ENCODE measurements at regions not wholly inside any gene's neighbourhood (a gene's known extent, or its start where the extent isn't known, plus 50 kb on each side); places are given as distances from the start of the nearest gene placed in this dataset.

DNA sequence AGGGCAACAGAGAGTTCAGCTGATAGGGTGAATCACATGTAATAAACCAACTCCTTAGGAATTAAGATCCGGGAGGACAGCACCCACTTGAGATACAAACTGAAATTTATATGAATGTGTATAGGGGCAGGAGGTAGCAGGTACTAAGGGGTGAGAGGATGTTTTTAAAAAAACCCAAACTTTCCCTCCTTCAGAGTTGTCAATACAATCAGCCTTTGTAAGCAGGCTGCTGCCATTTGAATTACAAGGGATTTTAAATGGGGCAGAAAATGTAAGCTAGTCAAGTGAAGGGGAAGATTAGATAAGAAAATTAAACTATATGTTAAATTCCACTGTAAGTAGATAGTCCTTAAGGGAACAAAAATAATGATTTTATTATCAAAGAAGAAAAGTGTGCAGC, 1239.7 kb upstream of the CELF4 start:
- Histone ChIP-seq H3K9me3 (no peaks in the 10 kb centered on the region), H3K27me3 (replicated peaks in 1 of 2; ENCODE audit: control insufficient read depth in 2 of 2, extremely low read depth in 1 of 2, insufficient read depth in 2 of 2, low read length in 1 of 2) (no peaks in the 10 kb centered on the region), H3K4me3 (ENCODE audit: control insufficient read depth in 1 of 2, extremely low read depth in 1 of 2, low read length in 1 of 2) (no peak overlapping the region), H3K27ac (ENCODE audit: low read length) (no peak overlapping the region), H3K36me3 (ENCODE audit: control insufficient read depth in 2 of 2, extremely low read depth in 1 of 2, insufficient read depth in 1 of 2, low read length in 1 of 2) (no peaks in the 10 kb centered on the region), H3K4me1 (ENCODE audit: control insufficient read depth in 1 of 2, extremely low read depth in 1 of 2, insufficient read depth in 2 of 2, low read length in 2 of 2) (no peaks in the 10 kb centered on the region)
- Mint-ChIP-seq H3K27ac (no peak overlapping the region), H3K4me1 (no peaks in the 10 kb centered on the region), H3K27me3 (no peaks in the 10 kb centered on the region), H3K9me3 (peaks cover 0 to 2% (median 0%) of the 10 kb centered on the region in 3 donors), H3K36me3 (no peaks in the 10 kb centered on the region), H3K4me3 (no peak overlapping the region)
- POLR2A ChIA-PET = no interaction called here
- ATAC-seq (replicated peaks in 1 of 4) = no peak
- DNase-seq = no peak
- WGBS (ENCODE audit: insufficient coverage) = no CpG with 5 or more reads among the region's 1 CpG
- CTCF ChIA-PET = interaction anchor here in 1 of 2 donors (0.6 kb wide), 1 partner anchor 269 kb away, joined by 3 read pairs; no protein-coding TSS in a partner anchor

DNA sequence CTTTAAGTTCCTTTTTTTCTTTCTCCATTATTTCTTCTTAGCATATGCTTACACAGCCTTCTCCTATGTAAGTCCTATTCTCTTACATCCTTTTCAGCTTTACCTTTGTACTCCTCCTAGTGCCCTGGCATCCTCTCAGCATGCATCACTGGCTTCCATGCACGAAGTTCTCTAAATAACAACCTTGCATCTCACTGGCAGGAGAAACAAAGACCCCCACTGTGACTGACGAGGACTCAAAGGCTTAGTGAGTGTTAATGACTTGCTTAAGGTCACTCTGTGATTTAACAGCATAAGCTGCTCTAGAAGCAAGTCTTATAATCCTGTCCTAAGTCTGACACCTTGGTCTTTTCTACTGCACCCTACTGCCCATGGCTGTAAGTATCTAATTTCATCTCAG, 1236.0 kb upstream of the CELF4 start:
- no peaks in the 10 kb centered on the region for H3K27me3 Mint-ChIP-seq

DNA sequence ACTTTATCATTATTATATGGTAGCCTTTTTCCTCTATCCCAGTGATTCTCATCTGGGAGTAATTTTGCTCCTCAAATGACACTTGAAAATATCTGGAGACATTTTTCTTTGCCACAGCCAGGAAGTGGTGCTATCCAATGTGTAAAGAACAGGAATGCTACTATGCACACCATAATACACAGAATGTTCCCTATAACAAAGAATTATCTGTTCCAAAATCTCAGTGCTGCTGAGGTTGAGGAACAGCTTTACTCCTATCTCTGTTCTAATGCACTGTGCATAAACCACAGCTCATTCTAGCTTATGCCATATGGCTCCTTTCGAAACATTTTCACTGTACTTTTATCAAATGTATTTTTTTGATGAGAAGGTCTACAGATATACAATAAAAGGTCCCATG, 1231.2 kb upstream of the CELF4 start:
- WGBS (ENCODE audit: insufficient coverage) = no CpG with 5 or more reads among the region's 1 CpG
- H3K27me3 ChIP-seq (replicated peaks in 1 of 2; ENCODE audit: control insufficient read depth in 2 of 2, extremely low read depth in 1 of 2, insufficient read depth in 2 of 2, low read length in 1 of 2) = no peaks in the 10 kb centered on the region
- ChIA-PET POLR2A (no interaction called here), CTCF (no interaction called here)
- Mint-ChIP-seq H3K27me3 (no peaks in the 10 kb centered on the region), H3K4me1 (no peaks in the 10 kb centered on the region), H3K27ac (no peak overlapping the region), H3K4me3 (no peak overlapping the region), H3K36me3 (no peaks in the 10 kb centered on the region), H3K9me3 (peaks cover 2 to 9% (median 4%) of the 10 kb centered on the region in 3 donors)
- no peak for DNase-seq
- H3K4me3 ChIP-seq (ENCODE audit: control insufficient read depth in 1 of 2, extremely low read depth in 1 of 2, low read length in 1 of 2) = no peak overlapping the region
- no peaks in the 10 kb centered on the region for H3K36me3 ChIP-seq (ENCODE audit: control insufficient read depth in 2 of 2, extremely low read depth in 1 of 2, insufficient read depth in 1 of 2, low read length in 1 of 2)
- H3K9me3 ChIP-seq = no peaks in the 10 kb centered on the region
- no peak overlapping the region for H3K27ac ChIP-seq (ENCODE audit: low read length)
- H3K4me1 ChIP-seq (ENCODE audit: control insufficient read depth in 1 of 2, extremely low read depth in 1 of 2, insufficient read depth in 2 of 2, low read length in 2 of 2) = no peaks in the 10 kb centered on the region
- ATAC-seq (replicated peaks in 1 of 4) = no peak

More for the DNA sequence above, 1236.0 kb upstream of the CELF4 start:
- Mint-ChIP-seq H3K4me3 (no peak overlapping the region), H3K36me3 (no peaks in the 10 kb centered on the region), H3K4me1 (no peaks in the 10 kb centered on the region), H3K27ac (no peak overlapping the region), H3K9me3 (peaks cover 0 to 6% (median 2%) of the 10 kb centered on the region in 3 donors)
- POLR2A ChIA-PET = no interaction called here
- Histone ChIP-seq H3K4me3 (ENCODE audit: control insufficient read depth in 1 of 2, extremely low read depth in 1 of 2, low read length in 1 of 2) (no peak overlapping the region), H3K4me1 (ENCODE audit: control insufficient read depth in 1 of 2, extremely low read depth in 1 of 2, insufficient read depth in 2 of 2, low read length in 2 of 2) (no peaks in the 10 kb centered on the region), H3K36me3 (ENCODE audit: control insufficient read depth in 2 of 2, extremely low read depth in 1 of 2, insufficient read depth in 1 of 2, low read length in 1 of 2) (no peaks in the 10 kb centered on the region), H3K27me3 (replicated peaks in 1 of 2; ENCODE audit: control insufficient read depth in 2 of 2, extremely low read depth in 1 of 2, insufficient read depth in 2 of 2, low read length in 1 of 2) (no peaks in the 10 kb centered on the region), H3K9me3 (no peaks in the 10 kb centered on the region), H3K27ac (ENCODE audit: low read length) (no peak overlapping the region)
- ATAC-seq (replicated peaks in 1 of 4) = no peak
- no peak for DNase-seq
- CTCF ChIA-PET = no interaction called here
- WGBS (ENCODE audit: insufficient coverage) = 40% methylated on average over 1 of the region's 2 CpGs

DNA sequence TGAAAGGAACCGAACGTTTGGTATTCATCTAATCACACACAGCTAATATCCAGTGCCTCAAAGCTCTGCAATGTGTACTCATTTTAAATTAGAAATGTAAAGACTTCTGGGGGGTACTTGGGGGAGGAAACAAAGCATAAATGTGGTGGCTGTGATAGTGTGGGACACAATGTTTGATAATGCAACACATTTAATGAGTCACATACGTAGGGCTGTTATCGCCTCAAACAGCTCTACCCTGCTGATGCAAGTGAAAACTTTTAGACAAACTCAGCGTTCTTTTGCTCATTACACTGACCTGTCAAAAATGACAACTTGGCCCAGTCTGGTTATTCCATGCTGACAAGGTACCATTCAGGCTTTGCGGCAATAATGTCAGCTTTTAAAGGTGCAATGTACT, 1227.1 kb upstream of the CELF4 start:
- Mint-ChIP-seq H3K4me3 (no peak overlapping the region), H3K27ac (no peak overlapping the region), H3K36me3 (no peaks in the 10 kb centered on the region), H3K9me3 (peaks cover 0 to 6% (median 4%) of the 10 kb centered on the region in 3 donors), H3K4me1 (no peaks in the 10 kb centered on the region), H3K27me3 (no peaks in the 10 kb centered on the region)
- DNase-seq (no peak), ATAC-seq (replicated peaks in 1 of 4) (no peak)
- H3K4me1 ChIP-seq (ENCODE audit: control insufficient read depth in 1 of 2, extremely low read depth in 1 of 2, insufficient read depth in 2 of 2, low read length in 2 of 2) = no peaks in the 10 kb centered on the region
- H3K36me3 ChIP-seq (ENCODE audit: control insufficient read depth in 2 of 2, extremely low read depth in 1 of 2, insufficient read depth in 1 of 2, low read length in 1 of 2) = no peaks in the 10 kb centered on the region
- H3K27ac ChIP-seq (ENCODE audit: low read length) = no peak overlapping the region
- H3K27me3 ChIP-seq (replicated peaks in 1 of 2; ENCODE audit: control insufficient read depth in 2 of 2, extremely low read depth in 1 of 2, insufficient read depth in 2 of 2, low read length in 1 of 2) = no peaks in the 10 kb centered on the region
- CTCF ChIA-PET = interaction anchor here in 1 of 2 donors (1.0 kb wide), 1 partner anchor 46 kb away, joined by 5 read pairs; no protein-coding TSS in a partner anchor
- WGBS (ENCODE audit: insufficient coverage) = 88% methylated on average over 4 of the region's 6 CpGs
- H3K9me3 ChIP-seq = no peaks in the 10 kb centered on the region
- POLR2A ChIA-PET = interaction anchor here in 1 of 2 donors (0.7 kb wide), 1 partner anchor 91 kb away, joined by 3 read pairs; no protein-coding TSS in a partner anchor
- no peak overlapping the region for H3K4me3 ChIP-seq (ENCODE audit: control insufficient read depth in 1 of 2, extremely low read depth in 1 of 2, low read length in 1 of 2)

DNA sequence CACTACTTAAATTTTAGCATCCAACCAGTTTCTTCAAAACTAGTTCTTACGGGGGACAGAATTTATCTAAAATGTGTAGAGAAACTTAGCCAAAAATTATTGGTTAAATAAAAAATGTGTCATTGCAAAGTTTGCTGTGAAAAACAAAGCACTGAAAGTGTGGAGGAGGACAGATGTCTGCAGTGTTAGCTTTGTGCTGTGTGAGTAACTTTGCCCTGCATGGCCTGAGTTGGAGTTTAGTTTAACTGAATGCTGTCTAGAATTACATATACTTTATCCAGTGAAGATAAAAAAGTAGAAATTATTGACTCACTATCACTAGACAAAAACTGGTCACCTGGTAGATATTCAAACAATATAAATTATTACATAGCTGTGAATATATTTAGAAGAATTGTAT, 1225.2 kb upstream of the CELF4 start:
- no peaks in the 10 kb centered on the region for H3K36me3 ChIP-seq (ENCODE audit: control insufficient read depth in 2 of 2, extremely low read depth in 1 of 2, insufficient read depth in 1 of 2, low read length in 1 of 2)
- no peaks in the 10 kb centered on the region for H3K9me3 ChIP-seq
- Mint-ChIP-seq H3K27ac (no peak overlapping the region), H3K9me3 (peaks cover 0 to 6% (median 4%) of the 10 kb centered on the region in 3 donors), H3K4me1 (no peaks in the 10 kb centered on the region), H3K4me3 (no peak overlapping the region), H3K27me3 (no peaks in the 10 kb centered on the region), H3K36me3 (no peaks in the 10 kb centered on the region)
- H3K4me1 ChIP-seq (ENCODE audit: control insufficient read depth in 1 of 2, extremely low read depth in 1 of 2, insufficient read depth in 2 of 2, low read length in 2 of 2) = no peaks in the 10 kb centered on the region
- POLR2A ChIA-PET = no interaction called here
- CTCF ChIA-PET = no interaction called here
- WGBS (ENCODE audit: insufficient coverage) = no CpG with 5 or more reads among the region's 1 CpG
- no peak for ATAC-seq (replicated peaks in 1 of 4)
- no peak overlapping the region for H3K27ac ChIP-seq (ENCODE audit: low read length)
- H3K4me3 ChIP-seq (ENCODE audit: control insufficient read depth in 1 of 2, extremely low read depth in 1 of 2, low read length in 1 of 2) = no peak overlapping the region
- DNase-seq = no peak
- no peaks in the 10 kb centered on the region for H3K27me3 ChIP-seq (replicated peaks in 1 of 2; ENCODE audit: control insufficient read depth in 2 of 2, extremely low read depth in 1 of 2, insufficient read depth in 2 of 2, low read length in 1 of 2)

DNA sequence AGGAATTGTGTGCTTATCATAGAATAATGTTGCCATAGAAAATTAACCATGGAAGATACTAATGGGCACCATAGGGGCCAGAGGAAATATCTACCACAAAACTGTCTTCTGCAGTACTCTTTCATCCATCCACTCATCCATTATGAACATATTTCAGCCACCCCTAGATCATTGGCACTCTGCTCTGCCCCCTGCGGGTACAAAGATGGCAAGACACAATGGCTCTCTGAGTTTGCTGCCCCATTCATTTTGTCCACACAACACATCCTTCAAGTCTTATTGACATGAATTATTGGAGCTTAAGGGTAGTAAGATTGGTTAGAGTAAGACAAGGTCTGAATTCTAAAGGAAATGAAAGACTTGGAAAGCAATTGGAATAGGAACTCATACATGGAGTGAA, 1224.7 kb upstream of the CELF4 start:
- Histone ChIP-seq H3K36me3 (ENCODE audit: control insufficient read depth in 2 of 2, extremely low read depth in 1 of 2, insufficient read depth in 1 of 2, low read length in 1 of 2) (no peaks in the 10 kb centered on the region), H3K4me1 (ENCODE audit: control insufficient read depth in 1 of 2, extremely low read depth in 1 of 2, insufficient read depth in 2 of 2, low read length in 2 of 2) (no peaks in the 10 kb centered on the region), H3K27me3 (replicated peaks in 1 of 2; ENCODE audit: control insufficient read depth in 2 of 2, extremely low read depth in 1 of 2, insufficient read depth in 2 of 2, low read length in 1 of 2) (no peaks in the 10 kb centered on the region), H3K9me3 (no peaks in the 10 kb centered on the region), H3K27ac (ENCODE audit: low read length) (no peak overlapping the region), H3K4me3 (ENCODE audit: control insufficient read depth in 1 of 2, extremely low read depth in 1 of 2, low read length in 1 of 2) (no peak overlapping the region)
- Mint-ChIP-seq H3K27me3 (no peaks in the 10 kb centered on the region), H3K27ac (no peak overlapping the region), H3K36me3 (no peaks in the 10 kb centered on the region), H3K4me3 (no peak overlapping the region), H3K4me1 (no peaks in the 10 kb centered on the region), H3K9me3 (peaks cover 0 to 6% (median 4%) of the 10 kb centered on the region in 3 donors)
- DNase-seq (no peak), ATAC-seq (replicated peaks in 1 of 4) (no peak)
- WGBS (ENCODE audit: insufficient coverage) = no CpG with 5 or more reads among the region's 1 CpG
- POLR2A ChIA-PET = no interaction called here
- CTCF ChIA-PET = no interaction called here

DNA sequence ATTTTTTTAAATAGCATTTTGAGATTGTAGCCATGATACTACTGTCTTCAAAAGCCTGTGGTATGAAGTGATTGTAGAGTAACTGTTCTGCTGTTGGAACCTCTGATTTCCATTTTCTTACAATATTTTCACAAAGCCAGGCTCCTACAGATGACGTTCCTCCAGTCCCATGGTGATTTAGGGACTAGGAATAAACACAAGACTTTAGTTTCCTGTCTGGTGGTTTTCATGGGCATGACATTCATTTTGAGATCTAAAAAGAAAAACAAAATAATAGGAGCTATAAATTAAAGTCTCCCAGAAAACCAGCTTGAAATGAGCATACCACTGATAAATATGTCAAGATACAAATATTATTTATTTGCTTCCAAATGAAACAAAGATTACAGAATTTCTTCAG, 1223.5 kb upstream of the CELF4 start:
- DNase-seq = no peak
- WGBS (ENCODE audit: insufficient coverage) = no CpG with 5 or more reads among the region's 1 CpG
- Mint-ChIP-seq H3K9me3 (peaks cover 0 to 6% (median 4%) of the 10 kb centered on the region in 3 donors), H3K27ac (no peak overlapping the region), H3K27me3 (no peaks in the 10 kb centered on the region), H3K4me3 (no peak overlapping the region), H3K36me3 (no peaks in the 10 kb centered on the region), H3K4me1 (no peaks in the 10 kb centered on the region)
- Histone ChIP-seq H3K4me3 (ENCODE audit: control insufficient read depth in 1 of 2, extremely low read depth in 1 of 2, low read length in 1 of 2) (no peak overlapping the region), H3K4me1 (ENCODE audit: control insufficient read depth in 1 of 2, extremely low read depth in 1 of 2, insufficient read depth in 2 of 2, low read length in 2 of 2) (no peaks in the 10 kb centered on the region), H3K9me3 (no peaks in the 10 kb centered on the region), H3K36me3 (ENCODE audit: control insufficient read depth in 2 of 2, extremely low read depth in 1 of 2, insufficient read depth in 1 of 2, low read length in 1 of 2) (no peaks in the 10 kb centered on the region), H3K27me3 (replicated peaks in 1 of 2; ENCODE audit: control insufficient read depth in 2 of 2, extremely low read depth in 1 of 2, insufficient read depth in 2 of 2, low read length in 1 of 2) (no peaks in the 10 kb centered on the region), H3K27ac (ENCODE audit: low read length) (no peak overlapping the region)
- ChIA-PET CTCF (no interaction called here), POLR2A (no interaction called here)
- ATAC-seq (replicated peaks in 1 of 4) = no peak

Data from T-cell (primary cell).